B cell (primary cell): ENCODE measurements at regions not wholly inside any gene's neighbourhood (a gene's known extent, or its start where the extent isn't known, plus 50 kb on each side); places are given as distances from the start of the nearest gene placed in this dataset.

Experiments used
- ATAC-seq: fragments of 200-7000 bp; cut with Tn5 transposase; one replicate; pipeline ENCODE4 v1.10.0; 2021; ENCODE audit warnings: low read depth, mild to moderate bottlenecking, moderate number of reproducible peaks, moderate library complexity
- CTCF ChIA-PET: fragments of 350-600 bp; sonication (Branson Sonifier 250); formaldehyde crosslinking; loops from one replicate; lab custom pipeline; 2021; ENCODE audit warnings: antibody characterized with exemption, inconsistent platforms; lab: Charles Lee
- POLR2A ChIA-PET: fragments of 350-600 bp; sonication (Branson Sonifier 250); formaldehyde crosslinking; loops from one replicate; lab custom pipeline; 2021; ENCODE audit warnings: antibody characterized with exemption; lab: Charles Lee
- DNase-seq: peaks from one replicate; pipeline ENCODE4 v3.0.0; 2013
- H2AFZ ChIP-seq: 2 replicates; pipeline ENCODE4 v1.6.1; 2012; ENCODE audit warnings: mild to moderate bottlenecking, low read depth, low read length; ENCODE audit not compliant: insufficient read depth, poor library complexity, severe bottlenecking
- H3K27ac ChIP-seq, 2 donors: 1 replicate in 1 of 2; 2 replicates in 1 of 2; pipeline ENCODE4 v1.5.1; 2012 to 2013; ENCODE audit warnings: low read length in 2 of 2, mild to moderate bottlenecking in 2 of 2, moderate library complexity in 1 of 2
- H3K27me3 ChIP-seq, 4 experiments: fragments of 200-600 bp in 1 of 4; sonication (generic) in 1 of 4; replicated peaks in 1 of 4; 1 replicate in 2 of 4; 2 replicates in 2 of 4; pipeline versions ENCODE4 v1.6.1 to v1.7.0; 2013 to 2016; ENCODE audit warnings: low read length in 3 of 4, mild to moderate bottlenecking in 2 of 4, mixed read lengths in 1 of 4, moderate library complexity in 1 of 4; ENCODE audit not compliant: insufficient read depth in 4 of 4, control insufficient read depth in 3 of 4; ENCODE audit errors: control extremely low read depth in 1 of 4
- H3K36me3 ChIP-seq, 2 experiments: replicated peaks in 1 of 2; 1 replicate in 1 of 2; 2 replicates in 1 of 2; pipeline versions ENCODE4 v1.6.1 to v1.7.1; 2013; ENCODE audit warnings: low read length in 1 of 2; ENCODE audit not compliant: insufficient read depth in 2 of 2, control insufficient read depth in 1 of 2; ENCODE audit errors: control extremely low read depth in 1 of 2, extremely low read depth in 1 of 2
- H3K4me1 ChIP-seq, 2 donors: fragments of 200-600 bp in 1 of 2; sonication (generic) in 1 of 2; 1 replicate in 1 of 2; 2 replicates in 1 of 2; pipeline versions ENCODE4 v1.5.1 to v1.6.1; 2013 to 2017; ENCODE audit warnings: low read length in 2 of 2; ENCODE audit not compliant: control insufficient read depth in 2 of 2, insufficient read depth in 2 of 2
- H3K4me2 ChIP-seq: replicated peaks from 2 replicates; pipeline ENCODE3; 2012; ENCODE audit warnings: mild to moderate bottlenecking, low read depth, low read length; ENCODE audit not compliant: poor library complexity, severe bottlenecking
- H3K4me3 ChIP-seq, 5 experiments: fragments of 200-600 bp in 1 of 5; sonication (generic) in 1 of 5; 1 replicate in 3 of 5; 2 replicates in 2 of 5; pipeline versions ENCODE4 v1.5.1 to v1.7.0; 2011 to 2016; ENCODE audit warnings: low read length in 4 of 5, mild to moderate bottlenecking in 4 of 5, low read depth in 2 of 5, control low read depth in 1 of 5, moderate library complexity in 1 of 5; ENCODE audit not compliant: insufficient read depth in 1 of 5; ENCODE audit errors: control extremely low read depth in 1 of 5, extremely low read depth in 1 of 5
- H3K79me2 ChIP-seq: fragments of 200-600 bp; sonication (generic); one replicate; pipeline ENCODE4 v1.6.0; 2016; ENCODE audit warnings: low read length; ENCODE audit not compliant: control insufficient read depth, insufficient read depth
- H3K9ac ChIP-seq: fragments of 200-600 bp; sonication (generic); 2 replicates; pipeline ENCODE4 v1.6.1; 2017; ENCODE audit warnings: mild to moderate bottlenecking, low read length, moderate library complexity
- H3K9me3 ChIP-seq, 3 donors: one replicate each; pipeline versions ENCODE4 v1.6.1 to v1.7.1; 2013; ENCODE audit warnings: low read length in 2 of 3; ENCODE audit not compliant: control insufficient read depth in 2 of 3, insufficient read depth in 1 of 3; ENCODE audit errors: control extremely low read depth in 1 of 3
- H4K20me1 ChIP-seq: 2 replicates; pipeline ENCODE4 v1.6.0; 2012; ENCODE audit warnings: mild to moderate bottlenecking, low read length; ENCODE audit not compliant: insufficient read depth, control insufficient read depth, poor library complexity, severe bottlenecking
- H3K27ac Mint-ChIP-seq: one replicate; pipeline ENCODE4 v1.8.0; 2021; ENCODE audit warnings: mixed read lengths
- H3K27me3 Mint-ChIP-seq: one replicate; pipeline ENCODE4 v1.8.0; 2021; ENCODE audit warnings: mixed read lengths
- H3K4me1 Mint-ChIP-seq: one replicate; pipeline ENCODE4 v1.8.0; 2021; ENCODE audit warnings: mixed read lengths
- H3K4me3 Mint-ChIP-seq: one replicate; pipeline ENCODE4 v1.8.0; 2021; ENCODE audit warnings: mixed read lengths
- H3K9me3 Mint-ChIP-seq: one replicate; pipeline ENCODE4 v1.8.0; 2022; ENCODE audit warnings: mixed read lengths; ENCODE audit not compliant: insufficient read depth
- EZH2 ChIP-seq: IDR thresholded peaks from 2 replicates; pipeline ENCODE4 v1.6.1; 2012; ENCODE audit warnings: borderline replicate concordance, low read depth, mild to moderate bottlenecking, moderate library complexity, low read length; ENCODE audit not compliant: insufficient read depth, poor library complexity, severe bottlenecking
- WGBS: methylation state at CpG from one replicate; pipeline ENCODE4 v1.1.5; 2013; ENCODE audit warnings: missing lambda C conversion rate; ENCODE audit not compliant: insufficient coverage; 5-methylcytosine and 5-hydroxymethylcytosine counted together
- intact Hi-C: fragments of 100-400 bp; cut with micrococcal nuclease; formaldehyde crosslinking; loops from one replicate; pipeline ENCODE4 v1.10.0; 2022
- TF ChIP-seq, protein P1 (sequence below): fragments of 200-600 bp; IDR thresholded peaks from one replicate; pipeline ENCODE4 v1.8.0; 2022; ENCODE audit warnings: antibody characterized with exemption, mild to moderate bottlenecking

DNA sequence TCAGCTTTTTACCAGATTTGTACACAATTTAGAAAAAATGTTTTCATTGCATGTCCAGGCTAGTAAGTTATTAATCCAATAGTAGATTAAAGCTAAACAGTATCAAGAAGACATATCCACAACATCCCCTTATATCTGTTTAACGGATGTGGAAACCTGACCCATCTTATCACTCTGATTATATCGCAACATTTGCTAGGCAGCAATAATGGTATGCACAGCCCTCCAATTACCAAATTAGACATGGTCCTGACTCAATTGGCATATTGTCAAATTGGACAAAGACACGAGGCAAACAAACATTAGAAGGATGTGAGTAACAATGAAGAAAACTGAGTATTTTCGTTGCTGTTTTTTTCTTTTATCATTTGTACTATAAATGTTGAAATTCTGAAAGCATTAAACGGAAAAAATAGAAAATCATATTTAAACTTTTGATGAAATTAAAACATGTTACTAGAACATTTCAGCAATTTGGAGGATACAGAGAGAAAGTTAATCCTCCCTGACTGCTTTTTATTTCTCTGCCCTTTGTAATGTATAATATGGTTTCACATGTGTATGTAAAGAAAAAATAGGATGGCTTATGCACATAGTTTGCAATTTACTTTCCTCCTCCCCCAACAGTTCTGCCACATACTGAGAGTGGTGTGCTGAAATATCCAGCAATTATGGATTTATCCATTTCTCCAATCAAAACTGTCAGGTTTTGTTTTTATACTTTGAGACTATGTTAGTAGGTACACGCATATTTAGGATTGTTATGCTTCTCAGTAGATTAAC, 633.7 kb downstream of the ZIC1 start:
- Histone ChIP-seq H2AFZ (no peak overlapping the region), H3K36me3 (no peaks in the 10 kb centered on the region), H3K27ac (no peak overlapping the region), H3K9me3 (no peaks in the 10 kb centered on the region), H3K9ac (no peak overlapping the region), H3K4me1 (no peaks in the 10 kb centered on the region), H3K79me2 (no peaks in the 10 kb centered on the region), H3K4me3 (no peak overlapping the region), H4K20me1 (no peaks in the 10 kb centered on the region), H3K27me3 (no peaks in the 10 kb centered on the region), H3K4me2 (no peak overlapping the region)
- ATAC-seq (no peak), DNase-seq (no peak)
- H3K4me1 Mint-ChIP-seq = no peaks in the 10 kb centered on the region
- H3K27ac Mint-ChIP-seq = no peak overlapping the region
- ChIA-PET POLR2A (no interaction called here), CTCF (no interaction called here)
- H3K9me3 Mint-ChIP-seq = no peaks in the 10 kb centered on the region
- TF ChIP-seq EZH2 = no peak
- TF ChIP-seq, protein P1, sequence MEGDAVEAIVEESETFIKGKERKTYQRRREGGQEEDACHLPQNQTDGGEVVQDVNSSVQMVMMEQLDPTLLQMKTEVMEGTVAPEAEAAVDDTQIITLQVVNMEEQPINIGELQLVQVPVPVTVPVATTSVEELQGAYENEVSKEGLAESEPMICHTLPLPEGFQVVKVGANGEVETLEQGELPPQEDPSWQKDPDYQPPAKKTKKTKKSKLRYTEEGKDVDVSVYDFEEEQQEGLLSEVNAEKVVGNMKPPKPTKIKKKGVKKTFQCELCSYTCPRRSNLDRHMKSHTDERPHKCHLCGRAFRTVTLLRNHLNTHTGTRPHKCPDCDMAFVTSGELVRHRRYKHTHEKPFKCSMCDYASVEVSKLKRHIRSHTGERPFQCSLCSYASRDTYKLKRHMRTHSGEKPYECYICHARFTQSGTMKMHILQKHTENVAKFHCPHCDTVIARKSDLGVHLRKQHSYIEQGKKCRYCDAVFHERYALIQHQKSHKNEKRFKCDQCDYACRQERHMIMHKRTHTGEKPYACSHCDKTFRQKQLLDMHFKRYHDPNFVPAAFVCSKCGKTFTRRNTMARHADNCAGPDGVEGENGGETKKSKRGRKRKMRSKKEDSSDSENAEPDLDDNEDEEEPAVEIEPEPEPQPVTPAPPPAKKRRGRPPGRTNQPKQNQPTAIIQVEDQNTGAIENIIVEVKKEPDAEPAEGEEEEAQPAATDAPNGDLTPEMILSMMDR = no peak
- no peaks in the 10 kb centered on the region for H3K27me3 Mint-ChIP-seq
- intact Hi-C loops = no loop called here
- WGBS = no CpG with 5 or more reads among the region's 6 CpGs
- H3K4me3 Mint-ChIP-seq = no peak overlapping the region

GRCh38 chr3:148044151-148044550, 635.0 kb downstream of the ZIC1 start:
- Mint-ChIP-seq H3K27ac (no peak overlapping the region), H3K4me1 (no peaks in the 10 kb centered on the region), H3K27me3 (no peaks in the 10 kb centered on the region), H3K4me3 (no peak overlapping the region), H3K9me3 (no peaks in the 10 kb centered on the region)
- ChIA-PET CTCF (no interaction called here), POLR2A (no interaction called here)
- DNase-seq (no peak), ATAC-seq (no peak)
- Histone ChIP-seq H3K27me3 (no peaks in the 10 kb centered on the region), H3K27ac (no peak overlapping the region), H3K9me3 (peaks cover 0 to under 1% (median 0%) of the 10 kb centered on the region in 3 donors), H3K4me3 (no peak overlapping the region), H3K9ac (no peak overlapping the region), H3K4me2 (no peak overlapping the region), H3K36me3 (no peaks in the 10 kb centered on the region), H2AFZ (no peak overlapping the region), H4K20me1 (no peaks in the 10 kb centered on the region), H3K4me1 (no peaks in the 10 kb centered on the region), H3K79me2 (no peaks in the 10 kb centered on the region)
- intact Hi-C loops = no loop called here
- WGBS = no CpG with 5 or more reads among the region's 1 CpG
- TF ChIP-seq EZH2 = no peak
- TF ChIP-seq, protein P1 = no peak
